Islet precursor cell (in vitro differentiated cells): ENCODE measurements at regions not wholly inside any gene's neighbourhood (a gene's known extent, or its start where the extent isn't known, plus 50 kb on each side); places are given as distances from the start of the nearest gene placed in this dataset.
"Not testable (repeated sequence)": the region's sequence is repeated elsewhere in the genome, so short reads cannot be mapped to it uniquely, and the experiment has no call there.

Experiments used
- DNase-seq: peaks from one replicate; pipeline ENCODE4 v3.0.0-alpha.2; 2018

DNA sequence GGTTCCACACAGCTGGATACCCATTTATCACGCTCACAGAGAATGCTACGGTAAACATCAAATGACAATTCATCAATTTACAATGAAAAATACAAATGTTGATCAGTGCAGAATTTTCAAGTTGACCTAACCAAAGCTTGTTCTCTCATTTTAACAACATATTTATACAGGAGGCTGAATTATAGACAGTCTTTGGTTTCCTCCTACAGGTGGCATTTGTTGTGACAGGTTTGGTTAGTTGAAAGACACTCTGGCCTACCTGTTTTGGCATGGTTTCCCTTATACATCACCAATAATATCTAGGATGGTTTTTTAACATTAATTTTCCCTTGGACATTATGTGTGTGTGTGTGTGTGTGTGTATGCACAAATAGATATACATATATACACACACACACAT lies 642.5 kb upstream of the MMS22L start:
- no peak for DNase-seq

DNA sequence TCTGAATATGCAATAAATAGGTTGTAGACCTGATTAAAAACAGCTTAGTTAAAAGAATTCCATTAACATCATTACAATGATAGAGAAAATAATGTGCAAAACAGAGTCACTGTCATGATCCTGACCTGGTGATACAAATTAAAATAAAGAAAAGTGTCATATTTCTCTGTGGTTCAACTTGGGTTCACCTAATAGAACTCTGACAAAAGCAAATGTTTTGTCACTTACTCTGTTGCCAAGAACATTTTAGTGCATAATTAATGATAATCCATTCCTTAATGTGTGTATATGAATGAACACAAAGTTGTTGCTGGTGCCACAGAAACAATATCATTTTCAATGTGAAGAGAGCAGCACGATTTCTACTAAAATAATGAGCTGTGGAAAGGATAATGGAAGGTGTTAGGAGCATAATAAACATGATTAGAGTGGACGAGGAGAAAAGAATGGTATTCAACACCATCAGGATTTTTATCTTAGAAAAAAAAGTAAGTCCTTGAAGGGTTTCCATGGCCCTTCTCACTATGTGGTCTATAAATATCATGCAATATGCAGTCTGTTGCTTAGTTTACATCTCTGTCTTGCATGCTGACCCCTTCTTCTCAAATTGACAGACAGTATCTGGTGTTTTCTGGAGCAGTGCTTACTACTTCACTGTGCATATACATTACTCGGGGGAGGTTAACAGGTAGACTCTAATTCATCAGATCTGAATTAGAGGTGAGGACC lies 656.6 kb upstream of the MMS22L start:
- no peak for DNase-seq

DNA sequence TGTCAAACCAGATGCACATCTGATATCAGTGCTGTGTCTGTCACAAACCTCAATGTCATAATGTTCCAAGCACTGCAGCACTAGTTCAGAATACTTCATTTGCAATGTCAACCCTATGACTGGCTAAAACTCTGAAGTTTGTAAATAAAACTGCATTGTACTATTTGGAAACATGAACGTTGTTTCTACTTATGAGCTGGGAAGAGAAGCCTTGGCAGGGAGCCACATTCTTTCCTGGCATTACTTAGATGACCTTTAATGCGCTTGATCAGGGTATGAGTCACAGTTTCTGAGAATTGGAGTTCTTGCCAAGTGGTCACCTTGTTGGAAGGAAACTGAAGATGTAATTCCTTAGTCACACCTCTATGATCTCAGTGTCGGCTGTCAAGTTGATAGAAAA lies 664.8 kb upstream of the MMS22L start:
- DNase-seq: no peak

DNA sequence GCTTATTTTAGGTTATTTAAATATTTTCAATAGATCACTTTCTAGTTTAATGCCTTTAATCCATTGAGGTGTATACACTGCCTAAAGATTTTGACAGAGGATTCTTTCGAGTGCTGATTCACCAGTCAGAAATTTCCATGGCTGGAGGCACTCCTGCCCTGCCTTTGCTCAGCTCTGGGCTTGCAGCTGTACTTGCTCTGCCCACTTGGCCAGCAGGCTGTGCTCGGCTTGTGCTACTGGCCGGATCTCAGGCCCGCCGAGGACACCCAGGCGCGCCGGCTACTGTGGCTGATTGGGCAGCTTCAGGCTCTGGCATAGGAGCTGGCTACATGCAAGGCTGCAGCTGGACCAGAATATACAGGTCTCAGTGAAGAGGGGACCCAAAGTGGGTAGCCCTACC lies 675.1 kb upstream of the MMS22L start:
- DNase-seq: peak; percentile 97

DNA sequence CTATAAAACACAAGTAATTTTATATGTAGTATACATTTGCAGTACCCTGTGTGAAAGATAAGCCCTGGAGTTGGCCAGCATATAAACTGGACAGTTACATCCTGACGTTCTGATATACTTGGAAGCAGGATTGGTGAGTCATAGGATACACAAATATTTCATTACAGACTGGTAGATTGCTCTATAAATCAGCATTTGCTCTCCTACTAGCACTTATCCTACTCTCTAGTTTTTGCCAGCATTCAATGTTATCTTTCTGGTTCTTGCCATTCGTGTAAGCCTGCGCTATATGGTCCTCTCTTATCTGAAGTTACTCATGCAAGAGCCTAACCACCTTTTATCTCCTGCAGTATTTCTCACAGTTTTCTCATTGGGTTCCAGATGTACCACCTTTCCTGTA lies 680.2 kb upstream of the MMS22L start:
- DNase-seq: no peak

DNA sequence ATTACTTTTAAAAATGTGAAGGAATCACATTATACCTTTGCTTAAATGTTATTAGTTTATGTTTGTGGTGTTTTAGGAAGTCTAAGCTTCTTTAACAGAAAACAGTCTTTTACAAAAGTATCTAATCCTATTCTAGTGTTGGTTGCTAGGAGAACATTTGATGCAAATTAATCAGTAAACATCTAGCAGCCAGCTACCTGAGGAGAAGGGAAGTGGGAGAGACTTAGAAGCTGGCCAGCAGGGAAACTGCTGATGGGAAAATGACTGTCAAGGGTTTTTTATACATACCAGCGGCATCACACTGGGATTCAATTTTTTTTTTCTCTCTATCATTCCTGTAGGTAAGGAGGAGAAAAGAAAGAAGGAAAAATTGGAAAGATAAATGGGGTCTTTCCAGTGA lies 686.0 kb upstream of the MMS22L start:
- no peak for DNase-seq

DNA sequence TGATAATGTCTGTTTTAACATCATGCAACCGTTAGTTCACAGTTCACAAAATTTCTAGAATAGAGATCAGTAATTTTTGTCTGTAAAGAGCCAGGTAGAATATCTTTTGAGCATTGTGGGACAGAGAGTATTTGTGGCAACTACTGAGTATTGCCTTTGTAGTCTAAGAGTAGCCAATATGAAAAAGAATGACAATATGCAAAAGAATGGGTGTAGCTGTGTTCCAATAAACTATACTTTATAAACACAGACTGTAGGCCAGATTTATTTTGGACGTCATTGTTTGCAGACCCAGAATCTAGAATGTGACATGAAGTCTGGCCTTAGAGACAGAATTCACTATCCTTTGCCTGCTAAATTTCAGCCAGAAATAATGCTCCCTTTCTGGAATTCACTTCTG lies 694.1 kb upstream of the MMS22L start:
- DNase-seq: no peak

DNA sequence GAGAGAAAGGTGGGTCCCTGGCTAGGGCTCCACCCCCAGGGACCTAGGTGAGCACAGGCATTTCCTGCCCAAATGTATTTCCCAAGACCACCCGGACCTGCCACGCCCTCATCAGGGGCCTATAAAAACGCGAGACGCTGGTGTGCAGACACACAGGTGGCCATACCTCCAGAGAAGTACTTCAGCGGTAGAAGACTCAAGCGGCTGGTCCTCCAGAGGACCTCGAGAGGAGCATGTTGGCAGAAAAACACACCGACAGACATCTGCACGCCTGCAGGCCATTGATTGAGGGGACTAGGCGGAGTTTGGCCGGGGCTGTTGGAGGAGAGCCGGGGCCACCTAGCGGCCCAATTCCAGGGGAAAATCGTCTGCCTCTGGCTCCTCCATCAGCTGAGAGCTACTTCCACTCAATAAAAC lies 695.8 kb upstream of the MMS22L start:
- peak; percentile 65 for DNase-seq

DNA sequence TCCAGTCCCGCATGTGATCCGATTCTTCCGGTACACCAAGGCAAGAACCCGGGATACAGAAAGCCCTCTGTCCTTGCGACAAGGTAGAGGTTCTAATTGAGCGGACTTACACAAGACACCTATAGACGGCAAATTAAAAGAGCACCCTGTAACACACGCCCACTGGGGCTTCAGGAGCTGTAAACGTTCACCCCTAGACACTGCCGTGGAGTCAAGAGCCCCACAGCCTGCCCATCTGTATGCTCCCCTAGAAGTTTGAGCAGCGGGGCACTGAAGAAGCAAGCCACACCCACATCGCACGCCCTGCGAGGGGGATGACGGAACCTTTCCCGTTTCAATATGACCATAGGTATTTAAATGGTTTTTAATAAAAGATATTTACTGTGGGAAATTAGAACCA lies 696.3 kb upstream of the MMS22L start:
- not testable (repeated sequence) for DNase-seq

DNA sequence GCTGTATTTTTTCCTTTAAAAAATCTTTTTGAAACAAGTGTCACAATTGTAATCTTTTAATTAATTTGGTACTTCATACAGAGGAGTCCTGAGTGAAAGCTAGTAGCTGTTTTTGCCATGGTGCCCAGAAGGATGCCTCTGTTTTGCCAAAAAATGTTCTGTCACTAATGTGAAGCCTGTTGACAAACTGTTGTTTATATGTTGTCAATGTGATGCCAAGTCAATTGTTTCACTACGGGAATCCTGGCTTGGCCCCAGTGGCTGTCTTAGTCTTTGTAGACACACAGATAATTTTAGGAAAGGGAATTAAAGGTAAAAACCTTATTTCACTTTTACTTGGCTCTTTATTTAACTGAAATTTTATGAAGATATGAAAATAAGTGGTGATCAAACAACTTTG lies 706.4 kb upstream of the MMS22L start:
- DNase-seq: no peak

DNA sequence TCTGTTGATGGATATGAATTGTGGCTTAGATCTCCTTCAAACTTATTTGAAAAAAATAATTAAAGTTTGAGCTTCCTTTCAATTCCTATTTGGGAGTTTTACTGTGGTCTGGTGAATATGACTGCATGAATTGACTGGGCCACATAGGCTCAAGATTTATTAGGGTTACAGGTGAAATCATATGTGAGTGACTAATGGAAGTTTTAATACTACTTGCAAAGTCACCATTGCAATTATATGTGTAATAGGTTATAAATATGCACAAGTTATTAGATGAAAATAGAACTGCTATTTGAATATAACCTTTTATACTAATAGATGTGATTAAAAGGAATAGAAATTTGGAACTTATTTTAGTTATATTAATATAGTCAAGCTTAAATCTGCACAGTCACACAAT lies 712.1 kb upstream of the MMS22L start:
- DNase-seq: no peak

DNA sequence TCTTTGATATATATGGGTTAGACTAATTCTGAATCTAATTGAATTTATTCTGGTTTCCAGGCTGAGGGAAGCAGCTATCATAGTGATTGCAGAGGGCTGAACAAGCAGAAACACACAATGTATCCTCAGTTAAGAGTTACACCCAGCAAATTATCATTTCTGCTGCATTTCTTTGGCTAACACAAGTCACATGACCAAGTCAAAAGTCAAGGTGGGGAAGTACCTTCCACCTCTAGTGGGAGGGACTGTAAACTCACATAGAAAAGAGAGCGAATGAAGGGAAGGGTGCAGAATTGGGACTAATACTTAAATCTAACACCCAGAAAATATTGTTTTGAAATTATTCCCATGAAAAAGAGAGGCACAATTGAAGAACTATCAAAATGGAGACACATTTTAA lies 719.7 kb upstream of the MMS22L start:
- DNase-seq: no peak

DNA sequence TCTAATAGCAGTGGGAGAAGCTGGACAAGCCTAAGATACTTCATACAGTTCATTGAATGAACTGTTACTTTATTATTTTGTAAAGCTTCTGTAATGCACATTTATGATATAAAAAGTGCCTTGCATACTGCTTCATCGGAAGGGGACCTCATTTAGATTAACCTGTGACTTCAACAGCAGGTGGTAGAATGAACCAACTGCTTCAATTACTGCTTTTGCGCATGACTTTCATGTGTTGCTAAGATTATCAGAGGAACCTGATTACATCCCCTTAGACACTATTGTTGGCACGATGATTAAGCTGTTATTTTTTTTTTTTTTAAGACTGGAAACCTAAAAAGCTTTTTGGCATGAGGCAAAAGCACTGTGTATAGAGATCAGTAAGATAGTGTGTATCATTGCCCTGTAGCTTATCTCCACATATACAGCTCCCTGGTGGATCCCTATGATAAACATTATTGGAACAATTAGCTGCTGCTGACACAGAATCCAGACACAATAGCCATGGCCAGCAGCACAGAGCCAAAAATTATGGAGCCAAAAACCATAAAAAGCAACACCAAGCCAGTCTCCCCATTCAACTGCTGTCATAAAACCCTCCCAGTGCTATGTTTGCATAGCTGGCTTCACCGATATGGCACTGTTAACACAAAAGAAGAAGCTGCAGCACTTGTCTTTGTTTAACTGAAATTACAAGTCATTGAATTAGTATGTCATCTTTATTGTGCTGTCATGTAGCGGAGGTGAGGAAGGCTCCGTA lies 731.6 kb upstream of the MMS22L start:
- DNase-seq: no peak

DNA sequence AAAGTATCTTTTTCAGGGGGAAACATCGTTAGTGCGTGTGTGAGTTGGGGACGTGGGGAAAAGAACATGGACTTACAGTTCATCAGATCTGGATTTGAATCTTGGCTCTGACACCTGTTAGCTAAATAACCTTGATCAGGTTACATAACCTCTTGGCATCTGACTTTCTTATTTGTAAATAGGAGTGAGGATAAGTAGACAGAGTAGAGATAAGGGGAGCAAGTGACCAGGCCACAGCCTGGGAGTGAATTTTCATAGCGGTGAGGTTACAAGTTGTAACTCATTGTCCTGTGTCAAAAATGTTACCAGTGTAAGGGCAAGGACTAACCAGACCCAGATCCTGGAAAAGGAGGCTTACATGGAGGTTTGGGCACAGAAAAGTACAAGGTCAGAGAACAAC lies 733.5 kb upstream of the MMS22L start:
- DNase-seq: no peak

DNA sequence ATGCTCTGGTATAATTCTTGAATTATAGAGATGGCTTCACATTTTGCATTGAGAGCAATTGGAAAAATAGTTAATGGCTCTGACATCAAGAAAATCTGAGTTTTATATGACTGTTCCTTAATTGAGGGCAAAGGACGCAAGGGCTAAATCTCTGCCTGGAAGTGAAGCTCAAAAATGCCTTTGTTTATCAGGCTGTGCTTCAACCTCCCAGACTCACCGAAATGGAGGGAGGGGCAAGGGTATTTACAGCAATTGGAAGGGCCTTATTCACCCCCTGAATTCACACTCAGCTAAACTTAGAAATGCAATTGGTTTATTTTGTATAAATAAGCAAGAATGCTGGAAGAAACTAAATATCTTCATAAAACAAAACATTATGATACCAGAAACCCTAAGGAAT lies 737.2 kb upstream of the MMS22L start:
- DNase-seq: no peak

DNA sequence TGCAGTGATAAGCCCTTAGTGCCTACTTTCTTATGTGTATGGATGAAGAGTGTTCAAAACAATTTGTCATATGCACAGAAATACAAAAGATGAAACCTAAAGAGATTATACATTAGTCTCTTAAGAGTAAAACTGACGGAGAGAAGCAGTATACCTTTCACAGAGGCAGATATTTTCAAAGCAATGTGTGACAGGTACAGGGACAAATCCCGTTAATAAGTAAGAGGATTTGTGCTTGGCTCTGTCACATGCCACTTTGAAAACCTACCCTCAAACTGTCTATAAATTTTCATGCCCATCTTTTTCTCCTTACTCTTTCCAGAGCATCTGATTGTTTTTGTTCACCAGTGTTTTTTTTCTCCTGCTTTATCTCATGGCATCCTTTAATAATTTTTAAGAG lies 741.3 kb upstream of the MMS22L start:
- no peak for DNase-seq

DNA sequence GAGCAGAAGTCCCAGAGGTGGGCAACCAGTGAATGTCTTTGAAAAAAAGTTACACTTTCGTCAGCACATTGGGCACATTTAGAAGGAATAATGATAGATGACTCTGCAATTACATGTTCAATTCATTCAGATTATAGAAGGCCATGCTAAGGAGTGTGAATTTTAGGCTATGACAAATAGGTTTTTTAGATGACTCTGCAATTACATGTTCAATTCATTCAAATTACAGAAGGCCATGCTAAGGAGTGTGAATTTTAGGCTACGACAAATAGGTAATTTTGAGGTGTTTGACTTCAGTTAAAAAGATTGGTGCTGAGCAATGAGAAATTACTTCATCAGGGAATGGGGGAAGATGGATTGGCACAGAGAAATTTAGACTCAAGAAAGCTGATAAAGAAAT lies 744.9 kb upstream of the MMS22L start:
- DNase-seq: no peak

DNA sequence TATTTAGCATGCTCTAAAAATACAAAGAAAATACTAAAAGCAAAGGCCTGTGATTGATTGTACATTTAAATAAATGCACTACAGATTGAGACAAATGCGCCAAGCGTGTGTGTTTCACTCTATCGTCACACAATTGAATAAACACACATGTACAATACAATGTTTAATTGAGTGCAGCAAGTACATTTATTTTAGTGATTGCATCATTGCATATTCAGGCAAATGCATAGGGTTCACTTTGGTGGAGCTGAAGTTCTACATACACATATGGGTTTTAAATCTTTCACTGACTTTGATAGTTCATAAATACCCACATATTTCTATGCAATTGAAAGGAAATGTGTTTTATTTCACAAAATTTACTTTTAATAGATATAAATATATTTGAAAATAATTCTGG lies 750.6 kb upstream of the MMS22L start:
- no peak for DNase-seq

DNA sequence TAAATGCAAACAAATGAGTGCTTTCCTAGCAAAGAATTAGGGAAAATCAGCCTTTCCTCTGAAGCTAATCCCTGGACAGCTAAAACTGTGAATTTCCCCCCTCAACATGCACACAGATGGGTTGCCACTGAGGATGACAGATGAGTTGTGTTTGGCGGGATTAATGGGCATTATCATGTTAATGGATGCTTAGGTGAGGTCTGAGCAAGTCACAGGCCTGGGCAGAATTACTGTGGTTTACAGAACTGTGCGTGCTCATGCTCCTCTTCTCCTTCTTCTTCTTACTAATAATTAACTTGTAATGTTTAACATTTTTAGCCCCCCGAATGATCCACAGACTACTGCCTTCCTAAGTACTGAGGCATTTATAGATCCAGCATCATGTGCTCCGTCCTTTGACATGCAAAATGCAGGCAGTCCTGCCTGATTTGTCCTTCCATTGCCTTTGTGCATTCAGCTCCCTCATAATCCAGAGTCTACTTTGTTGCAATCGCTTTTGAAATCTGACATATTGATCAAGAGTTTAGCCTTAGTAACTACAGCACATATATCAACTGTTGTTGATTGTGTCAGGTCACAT lies 753.4 kb upstream of the MMS22L start:
- DNase-seq: no peak

DNA sequence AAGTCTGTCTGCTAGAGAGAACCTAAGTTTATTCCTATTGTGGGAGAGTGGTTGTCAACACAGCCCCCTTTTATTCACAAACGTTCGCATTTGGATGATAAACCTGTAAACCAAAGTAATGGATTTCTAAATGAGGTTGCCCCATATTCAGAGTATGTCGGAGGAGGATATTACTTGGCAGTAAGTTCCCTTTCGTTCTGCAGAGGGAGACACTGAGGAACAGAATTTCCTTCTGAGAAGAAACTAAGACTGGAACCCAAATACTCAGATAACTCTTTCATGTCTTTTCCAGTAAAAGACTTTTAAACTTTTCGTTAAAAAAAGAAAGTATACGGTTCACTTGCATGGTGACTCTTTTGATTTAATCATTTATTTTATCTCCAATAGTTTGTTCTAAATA lies 754.6 kb upstream of the MMS22L start:
- no peak for DNase-seq

DNA sequence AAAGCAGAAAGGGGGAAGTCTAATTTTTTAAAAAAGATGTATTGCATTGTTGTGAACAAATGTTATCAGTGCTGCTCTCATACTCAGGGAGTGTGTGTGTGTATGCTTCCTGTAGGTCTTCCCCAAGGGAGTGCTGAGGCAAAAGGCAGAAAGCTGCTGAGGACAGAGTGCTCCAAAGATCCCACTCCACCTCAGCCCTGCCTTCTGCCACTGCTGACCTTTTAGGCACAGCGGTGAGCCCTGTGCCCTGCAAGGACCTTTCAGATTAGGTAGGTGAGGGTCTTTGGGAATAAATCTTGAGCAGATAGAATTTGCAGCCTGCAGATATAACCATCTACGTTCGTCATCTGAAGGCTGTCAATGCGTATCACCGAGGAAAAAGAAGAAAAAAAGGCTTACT lies 756.4 kb upstream of the MMS22L start:
- DNase-seq: no peak

DNA sequence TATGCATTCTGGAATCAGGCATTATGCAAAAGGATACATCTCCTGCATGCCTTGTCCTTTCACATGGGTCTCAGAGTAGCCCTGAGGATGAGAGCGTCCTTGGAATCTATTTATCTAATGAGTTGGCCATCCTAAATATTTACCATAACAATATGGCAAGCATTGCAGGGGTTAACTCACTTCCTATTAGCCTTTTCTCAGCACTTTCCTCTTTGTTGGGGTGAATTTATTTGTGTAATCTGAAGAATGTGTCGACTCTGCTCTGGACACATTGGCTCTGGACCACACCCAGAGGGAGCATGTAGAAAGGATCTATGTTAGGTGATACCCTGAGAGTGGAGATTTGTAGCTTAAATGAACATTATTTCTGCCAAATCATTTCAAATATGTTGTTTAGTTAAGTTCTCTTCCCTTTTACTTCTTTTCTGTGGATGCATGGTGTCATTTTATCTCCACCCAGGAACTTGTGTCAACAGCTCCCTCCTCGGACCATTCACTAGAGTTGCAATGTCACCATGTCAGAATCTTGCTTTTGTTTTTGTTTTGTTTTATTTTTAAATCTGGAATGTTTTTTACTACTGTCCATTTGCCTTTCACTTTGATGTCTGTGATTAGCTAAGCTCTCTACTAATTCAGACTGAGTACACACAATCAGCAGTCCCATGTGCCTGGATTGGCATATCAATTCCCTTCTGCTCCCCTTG lies 757.0 kb upstream of the MMS22L start:
- no peak for DNase-seq

DNA sequence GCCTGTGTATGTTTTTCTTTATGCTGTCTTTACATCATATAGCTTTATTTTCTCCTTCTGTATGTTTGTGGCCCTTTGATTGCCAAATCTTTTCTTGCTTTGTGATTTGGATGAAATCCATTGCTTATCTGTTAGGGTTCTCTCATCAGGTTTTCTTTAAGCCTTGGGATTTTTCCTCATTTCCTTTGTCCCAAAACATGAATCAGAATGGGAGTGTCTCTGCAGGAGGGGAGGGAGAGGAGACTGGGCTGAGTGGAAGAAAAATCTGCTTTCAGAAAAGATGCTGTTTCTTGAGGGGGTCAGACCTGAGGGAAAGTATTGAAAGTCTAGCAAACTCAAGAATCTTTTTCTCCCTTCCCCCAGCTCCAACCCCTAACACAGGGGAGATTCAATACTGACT lies 758.0 kb upstream of the MMS22L start:
- no peak for DNase-seq

DNA sequence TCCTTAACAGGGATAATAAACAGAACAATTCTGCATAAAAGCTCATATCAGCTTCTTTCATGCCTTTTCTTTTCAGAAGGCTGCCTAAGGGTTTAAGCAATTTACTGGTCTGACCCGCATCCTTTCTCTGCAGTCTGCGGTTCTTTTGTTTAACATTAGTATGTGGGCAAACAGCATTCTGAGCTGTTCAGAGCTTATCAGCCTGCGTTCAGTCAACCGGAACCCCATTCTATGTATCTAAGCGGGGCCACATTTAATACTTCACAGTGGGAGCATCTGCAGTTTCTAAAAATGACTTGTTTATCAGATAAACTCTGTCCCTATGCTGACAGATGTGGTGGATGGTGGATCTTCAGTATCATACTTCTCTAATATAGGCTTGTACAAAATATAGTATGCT lies 758.9 kb upstream of the MMS22L start:
- peak; percentile 79 for DNase-seq
